Neural progenitor cell (in vitro differentiated cells): ENCODE measurements at regions not wholly inside any gene's neighbourhood (a gene's known extent, or its start where the extent isn't known, plus 50 kb on each side); places are given as distances from the start of the nearest gene placed in this dataset.

Source experiments
- EZH2 ChIP-seq: fragments of 200-600 bp; sonication (generic); IDR thresholded peaks from 2 replicates; pipeline ENCODE4 v1.6.1; 2017; ENCODE audit warnings: antibody characterized with exemption, mild to moderate bottlenecking, moderate library complexity
- EZH2phosphoT487 ChIP-seq: fragments of 200-600 bp; sonication (generic); IDR thresholded peaks from 2 replicates; pipeline ENCODE4 v1.6.1; 2017; ENCODE audit warnings: antibody characterized with exemption
- TF ChIP-seq, protein P1 (sequence below): fragments of 200-600 bp; sonication (generic); IDR thresholded peaks from 2 replicates; pipeline ENCODE4 v1.5.1; 2017; ENCODE audit warnings: antibody characterized with exemption, mild to moderate bottlenecking

DNA sequence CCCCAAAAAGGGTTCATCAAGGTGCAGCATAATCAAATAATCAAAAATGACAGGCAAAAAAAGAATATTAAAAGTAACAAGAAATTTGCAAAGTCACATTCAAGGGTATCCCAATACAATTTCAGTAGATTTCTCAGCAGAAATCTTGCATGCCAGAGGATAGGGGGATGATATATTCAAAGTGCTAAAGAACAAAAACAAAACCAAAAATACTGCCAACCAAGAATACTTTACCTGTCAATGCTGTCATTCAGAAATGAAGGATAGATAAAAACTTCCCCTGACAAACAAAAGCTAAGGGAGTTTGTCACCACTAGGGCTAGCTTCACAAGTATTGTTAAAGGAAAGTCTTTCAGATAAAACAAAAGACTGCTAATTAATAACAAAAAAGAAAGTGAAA is 68.7 kb upstream of the EDIL3 start:
- TF ChIP-seq EZH2phosphoT487 (no peak), EZH2 (no peak)
- TF ChIP-seq, protein P1, sequence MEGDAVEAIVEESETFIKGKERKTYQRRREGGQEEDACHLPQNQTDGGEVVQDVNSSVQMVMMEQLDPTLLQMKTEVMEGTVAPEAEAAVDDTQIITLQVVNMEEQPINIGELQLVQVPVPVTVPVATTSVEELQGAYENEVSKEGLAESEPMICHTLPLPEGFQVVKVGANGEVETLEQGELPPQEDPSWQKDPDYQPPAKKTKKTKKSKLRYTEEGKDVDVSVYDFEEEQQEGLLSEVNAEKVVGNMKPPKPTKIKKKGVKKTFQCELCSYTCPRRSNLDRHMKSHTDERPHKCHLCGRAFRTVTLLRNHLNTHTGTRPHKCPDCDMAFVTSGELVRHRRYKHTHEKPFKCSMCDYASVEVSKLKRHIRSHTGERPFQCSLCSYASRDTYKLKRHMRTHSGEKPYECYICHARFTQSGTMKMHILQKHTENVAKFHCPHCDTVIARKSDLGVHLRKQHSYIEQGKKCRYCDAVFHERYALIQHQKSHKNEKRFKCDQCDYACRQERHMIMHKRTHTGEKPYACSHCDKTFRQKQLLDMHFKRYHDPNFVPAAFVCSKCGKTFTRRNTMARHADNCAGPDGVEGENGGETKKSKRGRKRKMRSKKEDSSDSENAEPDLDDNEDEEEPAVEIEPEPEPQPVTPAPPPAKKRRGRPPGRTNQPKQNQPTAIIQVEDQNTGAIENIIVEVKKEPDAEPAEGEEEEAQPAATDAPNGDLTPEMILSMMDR, result no peak
